Activated T-cell treated with anti-CD3 and anti-CD28 coated beads, Interleukin-2, amount 50 U/mL, for 24 hours (primary cell): ENCODE measurements at regions not wholly inside any gene's neighbourhood (a gene's known extent, or its start where the extent isn't known, plus 50 kb on each side); places are given as distances from the start of the nearest gene placed in this dataset.
A peak's percentile ranks its signal among the peaks of the same experiment; 100 is the strongest.

Source experiments
- DNase-seq: peaks from one replicate; pipeline ENCODE4 v3.0.0-alpha.2; 2020
- H3K27ac Mint-ChIP-seq: 2 replicates; pipeline ENCODE4 v1.8.0; 2020; ENCODE audit warnings: mild to moderate bottlenecking, mixed read lengths
- H3K27me3 Mint-ChIP-seq: 2 replicates; pipeline ENCODE4 v1.8.0; 2020; ENCODE audit warnings: mixed read lengths
- H3K36me3 Mint-ChIP-seq: 2 replicates; pipeline ENCODE4 v1.8.0; 2020; ENCODE audit warnings: low read depth, mixed read lengths
- H3K4me1 Mint-ChIP-seq: 2 replicates; pipeline ENCODE4 v1.8.0; 2020; ENCODE audit warnings: low read depth, mixed read lengths
- H3K4me3 Mint-ChIP-seq: 2 replicates; pipeline ENCODE4 v1.8.0; 2020; ENCODE audit warnings: mild to moderate bottlenecking, moderate library complexity, mixed read lengths
- H3K9me3 Mint-ChIP-seq: 2 replicates; pipeline ENCODE4 v1.8.0; 2020; ENCODE audit warnings: mixed read lengths

- Mint-ChIP-seq H3K9me3 (peaks cover 14% of the 10 kb centered on the region), H3K4me1 (peaks cover 13% of the 10 kb centered on the region), H3K36me3 (no peaks in the 10 kb centered on the region), H3K27ac (no peak overlapping the region), H3K4me3 (no peak overlapping the region), H3K27me3 (no peaks in the 10 kb centered on the region)
- no peak for DNase-seq
These were observed 147.7 kb downstream of the COG6 start for GRCh38 chr13:39803156-39803555.

- H3K4me3 Mint-ChIP-seq = no peak overlapping the region
- peak overlapping the region; percentile 75 for H3K27ac Mint-ChIP-seq
- H3K4me1 Mint-ChIP-seq = peaks cover 13% of the 10 kb centered on the region
- H3K36me3 Mint-ChIP-seq = no peaks in the 10 kb centered on the region
- no peak for DNase-seq
- peaks cover 14% of the 10 kb centered on the region for H3K9me3 Mint-ChIP-seq
- no peaks in the 10 kb centered on the region for H3K27me3 Mint-ChIP-seq
These were observed 148.4 kb downstream of the COG6 start for GRCh38 chr13:39803851-39804250.

- peaks cover 14% of the 10 kb centered on the region for H3K9me3 Mint-ChIP-seq
- H3K27ac Mint-ChIP-seq = peak overlapping the region; percentile 75
- no peaks in the 10 kb centered on the region for H3K36me3 Mint-ChIP-seq
- peaks cover 13% of the 10 kb centered on the region for H3K4me1 Mint-ChIP-seq
- H3K27me3 Mint-ChIP-seq = no peaks in the 10 kb centered on the region
- no peak overlapping the region for H3K4me3 Mint-ChIP-seq
- no peak for DNase-seq
These were observed 149.1 kb downstream of the COG6 start for GRCh38 chr13:39804332-39805210.

GRCh38 chr13:39809466-39809865 is 154.0 kb downstream of the COG6 start:
- no peaks in the 10 kb centered on the region for H3K9me3 Mint-ChIP-seq
- no peak overlapping the region for H3K4me3 Mint-ChIP-seq
- H3K27me3 Mint-ChIP-seq = no peaks in the 10 kb centered on the region
- no peaks in the 10 kb centered on the region for H3K36me3 Mint-ChIP-seq
- DNase-seq = no peak
- no peak overlapping the region for H3K27ac Mint-ChIP-seq
- peaks cover 4% of the 10 kb centered on the region for H3K4me1 Mint-ChIP-seq

GRCh38 chr13:39810091-39810877 is 154.8 kb downstream of the COG6 start:
- no peak for DNase-seq
- H3K4me1 Mint-ChIP-seq = no peaks in the 10 kb centered on the region
- no peaks in the 10 kb centered on the region for H3K36me3 Mint-ChIP-seq
- no peak overlapping the region for H3K27ac Mint-ChIP-seq
- H3K27me3 Mint-ChIP-seq = no peaks in the 10 kb centered on the region
- H3K9me3 Mint-ChIP-seq = no peaks in the 10 kb centered on the region
- no peak overlapping the region for H3K4me3 Mint-ChIP-seq

GRCh38 chr13:39811051-39811450 is 155.6 kb downstream of the COG6 start:
- no peak overlapping the region for H3K4me3 Mint-ChIP-seq
- H3K27ac Mint-ChIP-seq = no peak overlapping the region
- H3K9me3 Mint-ChIP-seq = no peaks in the 10 kb centered on the region
- DNase-seq = no peak
- no peaks in the 10 kb centered on the region for H3K4me1 Mint-ChIP-seq
- H3K36me3 Mint-ChIP-seq = no peaks in the 10 kb centered on the region
- H3K27me3 Mint-ChIP-seq = no peaks in the 10 kb centered on the region

GRCh38 chr13:39811696-39812095 is 156.2 kb downstream of the COG6 start:
- no peak overlapping the region for H3K27ac Mint-ChIP-seq
- no peaks in the 10 kb centered on the region for H3K9me3 Mint-ChIP-seq
- no peaks in the 10 kb centered on the region for H3K27me3 Mint-ChIP-seq
- H3K4me1 Mint-ChIP-seq = no peaks in the 10 kb centered on the region
- no peak overlapping the region for H3K4me3 Mint-ChIP-seq
- no peak for DNase-seq
- H3K36me3 Mint-ChIP-seq = no peaks in the 10 kb centered on the region

- H3K27ac Mint-ChIP-seq = no peak overlapping the region
- H3K4me1 Mint-ChIP-seq = no peaks in the 10 kb centered on the region
- H3K4me3 Mint-ChIP-seq = no peak overlapping the region
- no peaks in the 10 kb centered on the region for H3K27me3 Mint-ChIP-seq
- no peak for DNase-seq
- no peaks in the 10 kb centered on the region for H3K36me3 Mint-ChIP-seq
- H3K9me3 Mint-ChIP-seq = no peaks in the 10 kb centered on the region
These were observed 160.1 kb downstream of the COG6 start for GRCh38 chr13:39815345-39816111.

GRCh38 chr13:39816936-39817335 is 161.5 kb downstream of the COG6 start:
- Mint-ChIP-seq H3K4me1 (peaks cover 3% of the 10 kb centered on the region), H3K27ac (no peak overlapping the region), H3K27me3 (no peaks in the 10 kb centered on the region), H3K4me3 (no peak overlapping the region), H3K9me3 (no peaks in the 10 kb centered on the region), H3K36me3 (no peaks in the 10 kb centered on the region)
- no peak for DNase-seq

GRCh38 chr13:39818953-39819352 is 163.5 kb downstream of the COG6 start:
- no peaks in the 10 kb centered on the region for H3K27me3 Mint-ChIP-seq
- no peaks in the 10 kb centered on the region for H3K9me3 Mint-ChIP-seq
- no peak for DNase-seq
- no peak overlapping the region for H3K4me3 Mint-ChIP-seq
- no peak overlapping the region for H3K27ac Mint-ChIP-seq
- peaks cover 22% of the 10 kb centered on the region for H3K4me1 Mint-ChIP-seq
- H3K36me3 Mint-ChIP-seq = no peaks in the 10 kb centered on the region

GRCh38 chr13:39820606-39821005 is 165.1 kb downstream of the COG6 start:
- Mint-ChIP-seq H3K4me3 (no peak overlapping the region), H3K27me3 (no peaks in the 10 kb centered on the region), H3K36me3 (no peaks in the 10 kb centered on the region), H3K27ac (no peak overlapping the region), H3K4me1 (peaks cover 23% of the 10 kb centered on the region), H3K9me3 (no peaks in the 10 kb centered on the region)
- DNase-seq = no peak

GRCh38 chr13:39821977-39822376 is 166.5 kb downstream of the COG6 start:
- no peak overlapping the region for H3K4me3 Mint-ChIP-seq
- H3K27me3 Mint-ChIP-seq = no peaks in the 10 kb centered on the region
- DNase-seq = no peak
- no peak overlapping the region for H3K27ac Mint-ChIP-seq
- H3K4me1 Mint-ChIP-seq = peaks cover 23% of the 10 kb centered on the region
- no peaks in the 10 kb centered on the region for H3K9me3 Mint-ChIP-seq
- no peaks in the 10 kb centered on the region for H3K36me3 Mint-ChIP-seq

GRCh38 chr13:39822437-39822836 is 167.0 kb downstream of the COG6 start:
- no peaks in the 10 kb centered on the region for H3K9me3 Mint-ChIP-seq
- no peak overlapping the region for H3K27ac Mint-ChIP-seq
- DNase-seq = no peak
- peaks cover 23% of the 10 kb centered on the region for H3K4me1 Mint-ChIP-seq
- H3K4me3 Mint-ChIP-seq = no peak overlapping the region
- H3K27me3 Mint-ChIP-seq = no peaks in the 10 kb centered on the region
- no peaks in the 10 kb centered on the region for H3K36me3 Mint-ChIP-seq

GRCh38 chr13:39823063-39823713 is 167.7 kb downstream of the COG6 start:
- no peak for DNase-seq
- Mint-ChIP-seq H3K27me3 (no peaks in the 10 kb centered on the region), H3K27ac (peak overlapping the region; percentile 24), H3K4me3 (peak overlapping the region; percentile 51), H3K4me1 (peaks cover 23% of the 10 kb centered on the region), H3K36me3 (no peaks in the 10 kb centered on the region), H3K9me3 (peaks cover 1% of the 10 kb centered on the region)
